DMS153 treated with DMSO at 0.1 percent for 48 hours (cell line): ENCODE measurements at regions not wholly inside any gene's neighbourhood (a gene's known extent, or its start where the extent isn't known, plus 50 kb on each side); places are given as distances from the start of the nearest gene placed in this dataset.

Source experiments
- DNase-seq: peaks from one replicate; lab custom pipeline; 2025; ENCODE audit not compliant: unreplicated experiment; lab: John Stamatoyannopoulos, UW

DNA sequence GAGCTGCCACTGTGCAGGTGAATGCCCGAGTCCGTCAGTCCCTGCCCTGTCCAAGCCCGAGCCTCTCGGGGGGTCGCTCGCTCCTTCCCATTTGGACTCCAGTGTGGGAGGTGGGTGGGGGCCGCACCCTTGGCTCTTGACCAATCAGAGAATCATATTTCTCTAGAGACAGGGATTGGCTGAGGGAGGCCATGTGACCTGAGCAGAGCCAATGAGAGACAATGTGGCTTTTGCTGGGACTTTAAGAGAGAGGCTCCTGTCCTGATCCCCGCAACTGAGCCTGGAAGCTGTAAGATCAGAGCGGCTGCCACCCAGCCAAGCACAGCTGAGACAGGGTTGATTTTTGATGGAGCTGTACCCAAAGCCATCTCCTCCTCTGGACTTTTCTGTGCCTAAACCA is 199.3 kb downstream of the TFAP2C start:
- DNase-seq = no peak

DNA sequence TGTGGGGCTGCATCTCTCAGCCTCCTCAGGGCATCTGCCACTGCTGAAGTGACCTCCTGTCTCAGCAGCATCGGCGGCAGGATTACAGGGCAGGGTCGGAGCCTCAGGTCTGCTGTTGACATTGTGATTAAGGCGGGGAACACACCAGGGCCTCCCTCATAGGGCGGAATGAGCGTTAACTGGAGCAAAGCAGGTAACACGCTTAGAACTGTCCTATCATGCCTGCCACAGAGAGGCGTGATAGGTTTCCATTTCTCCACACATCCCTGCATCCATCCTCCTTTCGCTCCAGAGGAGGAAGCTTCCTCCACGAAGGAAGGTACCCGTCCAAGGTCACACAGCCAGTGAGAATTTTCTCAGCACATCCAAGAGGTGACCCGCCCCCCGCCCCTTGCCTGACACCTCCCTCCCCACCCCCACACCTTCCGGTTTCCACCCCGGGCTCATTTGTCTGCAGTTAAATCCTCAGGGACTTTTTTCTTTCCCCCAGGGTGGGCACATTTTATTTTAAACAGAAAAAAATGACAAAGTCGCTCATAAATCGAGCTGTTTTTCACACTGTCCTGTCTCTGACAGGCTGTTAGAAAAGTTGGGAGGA is 200.8 kb downstream of the TFAP2C start:
- DNase-seq = no peak

DNA sequence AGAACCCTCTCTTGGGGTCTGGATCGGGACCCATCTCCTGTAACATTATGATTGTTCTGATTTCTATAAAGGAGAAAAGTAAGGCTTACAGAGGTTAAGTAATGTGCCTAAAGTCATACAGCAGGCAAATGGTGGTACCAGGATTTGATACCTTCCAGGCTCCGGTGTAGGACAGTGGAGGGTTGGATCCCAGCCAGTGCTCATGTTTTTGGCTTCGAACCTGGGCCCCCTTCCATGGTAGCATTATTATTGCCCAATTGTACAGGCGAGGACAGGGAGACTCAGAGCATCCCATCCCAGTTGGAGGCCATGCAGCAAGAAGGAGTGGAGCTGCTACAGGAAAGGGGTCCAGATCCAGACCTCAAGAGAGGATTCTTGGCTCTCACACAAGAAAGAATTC is 202.7 kb downstream of the TFAP2C start:
- DNase-seq = no peak

DNA sequence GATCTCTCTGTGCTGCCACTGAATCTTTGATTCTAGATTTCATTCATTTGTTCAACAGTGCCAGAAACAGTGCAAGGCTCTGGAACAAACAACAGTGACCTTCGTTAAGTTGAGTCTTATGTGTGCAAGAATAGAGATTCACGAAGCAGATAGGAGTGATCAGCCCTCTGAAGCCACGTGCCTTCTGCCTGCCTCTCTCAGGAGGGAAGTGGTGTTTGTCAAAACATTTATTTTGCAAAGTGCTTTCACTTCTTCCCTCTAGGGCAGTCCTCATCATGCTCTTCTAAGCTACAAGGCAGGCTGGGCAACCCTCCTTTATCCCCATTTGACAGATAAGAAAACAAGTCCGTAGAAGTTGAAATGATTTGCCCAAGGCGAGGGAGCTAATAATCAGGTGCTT is 204.3 kb downstream of the TFAP2C start:
- DNase-seq = no peak

DNA sequence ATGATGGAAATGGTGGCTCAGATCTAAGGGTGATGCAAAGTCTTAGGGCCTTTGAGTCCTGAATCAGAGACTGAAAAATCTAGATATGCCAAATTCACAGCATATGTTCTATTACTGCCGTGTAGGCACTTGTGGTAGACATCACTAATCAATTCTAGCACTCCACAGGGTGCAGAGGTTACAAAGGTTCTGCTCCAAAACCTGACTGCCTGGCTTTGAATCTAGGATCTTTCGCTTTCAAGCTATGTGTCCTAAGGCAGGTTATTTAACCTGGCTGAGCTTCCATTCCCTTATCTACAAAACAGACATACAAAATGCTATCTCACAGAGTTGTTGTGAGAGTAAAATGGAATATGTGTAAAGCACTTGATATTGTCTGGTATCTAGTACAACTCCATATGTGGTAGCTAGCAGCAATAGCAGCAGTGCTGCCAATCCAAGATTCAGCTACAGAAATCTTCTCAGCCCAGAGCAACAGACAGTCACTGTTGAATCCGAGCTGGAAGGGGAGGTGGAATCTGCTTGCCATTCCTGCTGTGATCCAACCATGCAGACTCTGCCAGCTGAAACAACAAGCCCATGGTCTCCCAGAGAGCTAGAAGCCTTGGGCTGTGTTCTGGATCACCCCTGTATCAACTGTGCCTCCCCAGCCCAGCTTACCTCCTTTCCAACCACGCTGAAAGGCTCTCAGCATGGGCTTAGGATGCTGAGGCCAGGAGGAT is 206.9 kb downstream of the TFAP2C start:
- DNase-seq = no peak

DNA sequence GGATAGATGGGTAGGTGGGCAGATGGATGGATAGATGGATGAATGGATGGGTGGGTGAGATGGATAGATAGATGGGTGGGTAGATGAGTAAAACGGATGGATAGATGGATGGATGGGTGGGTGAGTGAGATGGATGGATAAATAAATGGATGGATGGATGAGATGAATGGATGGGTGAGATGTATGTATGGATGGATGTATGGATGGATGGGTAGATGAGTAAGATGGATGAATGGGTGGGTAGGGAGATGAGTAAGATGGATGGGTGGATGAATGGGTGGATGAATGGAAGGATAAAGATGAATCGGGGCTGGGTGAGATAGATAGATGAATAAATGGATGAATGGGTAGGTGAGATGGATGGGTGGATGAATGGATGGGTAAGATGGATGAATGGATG is 210.1 kb downstream of the TFAP2C start:
- no peak for DNase-seq

DNA sequence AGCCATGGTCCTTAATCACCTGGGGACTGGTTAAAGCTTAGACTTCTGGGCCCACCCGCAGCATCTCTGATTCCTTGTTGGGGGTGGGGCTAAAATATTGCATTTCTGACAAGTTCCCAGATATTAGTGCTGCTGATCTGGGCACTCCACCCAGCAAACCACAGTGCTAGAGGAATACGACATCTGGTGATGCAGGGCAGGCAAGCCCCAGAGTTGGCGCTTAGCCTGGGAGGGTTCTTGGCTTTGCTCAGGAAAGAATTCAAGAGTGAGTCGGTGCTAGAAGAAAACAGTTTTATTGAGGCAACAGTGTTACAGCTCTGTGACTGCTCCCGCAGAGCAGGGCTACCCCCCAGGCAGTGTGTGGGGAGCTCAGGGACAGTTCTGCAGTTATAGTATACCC is 210.7 kb downstream of the TFAP2C start:
- no peak for DNase-seq

DNA sequence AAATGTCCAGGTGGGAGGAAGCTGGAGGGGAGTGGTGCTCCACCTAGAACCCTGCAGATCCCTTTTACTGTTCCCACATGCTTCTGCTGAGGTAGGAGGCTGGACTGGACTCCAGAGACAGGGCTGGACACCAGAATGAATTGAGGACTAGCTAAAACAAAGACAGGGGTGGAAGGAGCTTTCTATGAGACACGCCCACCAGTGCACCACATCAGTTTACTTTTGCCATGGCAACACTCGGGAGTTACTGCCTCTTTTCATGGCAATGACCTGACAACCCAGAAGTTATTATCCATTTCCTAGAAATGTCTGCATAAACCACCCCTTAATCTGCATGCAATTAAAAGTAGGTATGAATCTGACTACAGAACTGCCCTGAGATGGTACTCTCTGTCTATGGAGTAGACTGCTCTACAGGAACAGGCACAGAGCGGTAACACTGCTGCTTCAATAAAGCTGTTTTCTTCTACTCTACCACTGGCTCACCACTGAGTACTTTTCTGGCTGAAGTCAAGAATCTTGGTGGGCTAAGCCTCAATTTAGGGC is 211.7 kb downstream of the TFAP2C start:
- DNase-seq = no peak

DNA sequence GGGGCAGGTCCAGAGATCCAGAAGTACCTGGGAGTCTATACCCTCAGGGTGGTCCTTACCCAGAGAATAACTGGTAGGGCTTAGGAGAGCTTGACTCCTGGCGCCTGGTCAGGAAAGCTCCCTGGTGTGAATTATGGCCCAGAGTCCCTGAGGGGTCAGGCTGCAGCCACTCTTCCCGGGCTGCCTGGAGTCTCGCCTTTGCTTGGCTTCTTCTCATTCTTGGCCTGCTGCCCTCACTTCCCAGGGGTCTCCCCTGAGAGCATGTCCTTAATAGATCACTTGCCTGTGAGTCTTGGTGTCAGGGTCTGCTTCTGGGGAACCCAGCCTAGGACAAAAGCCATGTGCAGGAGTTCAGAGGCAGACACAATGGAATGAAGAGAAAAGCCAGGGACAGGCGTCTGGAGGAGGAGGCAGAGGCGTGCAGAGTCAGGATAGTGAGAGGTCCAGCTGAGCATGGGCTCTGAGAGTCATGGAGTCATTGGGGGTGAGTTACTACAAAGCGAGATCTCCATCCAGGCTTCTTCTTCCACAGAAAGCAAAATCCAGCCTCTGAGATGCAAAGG is 212.3 kb downstream of the TFAP2C start:
- no peak for DNase-seq

DNA sequence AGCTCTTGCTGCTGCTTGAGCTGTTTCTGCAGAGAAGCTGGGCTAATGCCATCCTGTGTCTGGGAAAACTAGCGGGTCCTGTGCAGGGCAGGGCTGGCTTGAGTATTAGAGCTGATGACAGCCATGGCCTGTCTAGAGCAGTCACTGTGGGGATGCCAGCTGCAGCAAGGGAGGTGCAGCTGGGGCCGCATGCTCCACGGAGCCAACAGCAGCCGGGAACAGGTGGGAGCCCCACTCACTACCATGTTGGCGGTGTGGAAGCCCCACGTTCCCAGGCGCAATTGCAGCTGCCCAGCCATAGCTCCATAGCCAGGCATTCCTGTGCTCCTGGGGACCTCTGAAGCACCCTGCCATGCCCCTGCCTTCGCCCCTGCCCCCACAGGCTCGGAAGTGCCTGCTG is 212.9 kb downstream of the TFAP2C start:
- DNase-seq = no peak

DNA sequence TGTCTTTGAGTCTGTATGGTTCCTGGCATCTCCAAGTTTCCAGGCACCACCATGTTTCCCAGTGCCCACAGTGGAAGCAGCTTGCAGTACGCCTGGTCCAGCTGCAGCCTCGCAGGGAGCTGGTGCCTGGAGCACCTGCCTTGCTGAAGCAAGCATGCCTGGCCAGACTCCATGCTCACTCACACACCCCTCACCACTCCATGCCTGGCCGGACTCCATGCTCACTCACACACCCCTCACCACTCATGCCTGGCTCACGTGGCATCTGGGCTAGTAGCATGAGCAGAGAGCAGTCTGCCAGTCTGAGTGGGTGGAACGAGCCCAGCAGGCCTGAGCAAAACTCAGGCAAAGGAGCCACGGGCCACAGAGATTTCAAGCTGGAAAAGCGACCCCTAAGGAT is 214.3 kb downstream of the TFAP2C start:
- no peak for DNase-seq

DNA sequence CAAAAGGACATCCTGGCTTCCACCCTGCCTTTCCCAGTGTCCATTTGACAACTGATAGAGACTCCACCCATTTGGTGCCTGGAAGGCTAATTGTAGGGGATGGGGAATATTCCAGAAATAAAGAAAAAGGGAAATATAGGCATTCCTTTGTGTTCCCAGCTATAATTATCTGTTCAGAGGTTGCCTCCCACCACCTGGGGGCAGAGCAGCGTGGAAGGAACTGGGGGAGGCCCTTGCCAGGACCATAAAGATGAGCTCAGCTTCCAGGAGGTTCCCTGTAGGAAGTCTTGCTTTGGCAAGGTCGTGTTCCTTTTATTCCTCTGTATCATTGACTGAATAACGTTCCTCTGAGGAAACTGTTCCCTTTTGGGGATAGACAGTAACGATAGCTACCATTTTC is 214.7 kb downstream of the TFAP2C start:
- no peak for DNase-seq

DNA sequence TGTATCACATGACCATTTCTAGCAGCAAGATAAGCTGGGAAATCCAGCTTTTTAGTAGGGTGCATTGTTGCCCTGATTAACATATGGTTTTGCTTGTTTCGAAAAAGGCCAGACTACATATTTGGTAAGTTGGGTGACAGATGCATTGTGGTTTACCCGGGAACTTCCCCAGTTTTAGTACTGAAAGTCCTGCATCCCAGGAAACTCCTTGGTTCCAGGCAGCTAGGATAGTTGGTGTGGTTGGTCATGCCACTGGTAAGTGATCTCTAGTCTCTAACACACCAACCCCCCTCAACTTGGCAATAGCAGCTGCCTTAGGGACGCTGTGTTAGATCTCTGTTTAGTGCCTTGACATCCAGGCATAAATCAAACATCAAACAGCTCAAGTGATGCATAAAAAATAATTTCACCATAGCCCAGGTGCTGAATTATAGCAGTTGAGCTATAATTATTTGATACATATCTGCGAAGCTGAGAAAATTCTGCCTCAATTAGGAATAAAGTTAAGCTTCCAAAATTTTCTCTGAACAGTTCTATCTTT is 216.5 kb downstream of the TFAP2C start:
- no peak for DNase-seq

DNA sequence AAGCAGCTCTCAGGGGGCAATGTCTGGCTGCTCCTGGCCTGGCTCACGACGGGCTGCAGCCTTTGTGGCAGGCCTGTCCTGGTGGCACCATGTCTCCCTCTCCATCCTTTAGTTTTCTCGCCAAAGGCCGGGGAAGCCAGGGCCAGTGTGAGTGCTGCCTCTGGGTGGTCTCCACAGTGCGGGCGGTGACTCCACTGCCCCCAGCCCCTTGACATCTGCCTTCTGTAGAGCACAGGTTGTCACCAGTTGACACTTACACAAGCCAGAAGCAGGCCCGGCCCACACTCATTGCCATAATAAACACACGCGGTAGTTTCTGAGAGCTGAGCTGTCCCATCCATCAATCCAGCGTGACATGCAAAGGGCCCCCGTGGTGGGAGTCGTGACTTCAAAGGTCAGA is 219.5 kb downstream of the TFAP2C start:
- no peak for DNase-seq

DNA sequence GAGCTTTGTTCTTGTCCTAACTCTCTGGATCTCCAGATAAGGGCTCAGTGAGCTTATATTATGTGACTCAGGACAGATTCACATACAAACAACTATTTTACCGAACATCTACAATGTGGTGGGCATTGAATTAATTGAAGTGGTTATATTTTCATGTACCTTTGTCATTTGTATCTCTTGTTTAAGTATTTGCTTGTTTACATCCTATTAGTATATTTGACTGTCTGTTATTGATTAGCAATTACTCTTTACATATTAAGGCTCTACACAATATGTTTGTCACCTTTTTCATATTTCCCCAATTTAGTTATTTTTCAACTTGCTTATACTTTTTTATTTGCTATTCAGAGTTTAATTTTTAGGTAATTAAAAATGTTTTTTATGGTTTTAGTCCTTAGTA is 222.4 kb downstream of the TFAP2C start:
- DNase-seq = no peak

DNA sequence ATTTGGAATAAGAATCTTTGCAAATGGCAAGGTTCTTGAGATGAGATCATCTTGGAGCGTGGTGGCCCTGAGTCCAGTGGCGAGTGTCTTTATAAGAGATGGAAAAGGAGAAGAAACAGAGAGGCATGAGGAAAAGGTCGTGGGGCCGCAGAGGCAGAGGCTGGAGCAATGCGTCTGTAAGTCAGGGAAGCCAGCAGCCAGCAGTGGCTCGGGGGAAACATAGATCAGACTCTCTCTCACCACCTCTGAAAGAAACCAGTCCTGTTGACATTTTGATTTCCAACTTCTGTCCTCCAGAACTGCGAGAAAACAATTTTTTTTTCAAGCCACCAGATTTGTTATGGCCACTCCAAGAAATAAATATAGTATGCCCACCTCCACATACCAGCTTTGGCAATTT is 226.6 kb downstream of the TFAP2C start:
- no peak for DNase-seq

DNA sequence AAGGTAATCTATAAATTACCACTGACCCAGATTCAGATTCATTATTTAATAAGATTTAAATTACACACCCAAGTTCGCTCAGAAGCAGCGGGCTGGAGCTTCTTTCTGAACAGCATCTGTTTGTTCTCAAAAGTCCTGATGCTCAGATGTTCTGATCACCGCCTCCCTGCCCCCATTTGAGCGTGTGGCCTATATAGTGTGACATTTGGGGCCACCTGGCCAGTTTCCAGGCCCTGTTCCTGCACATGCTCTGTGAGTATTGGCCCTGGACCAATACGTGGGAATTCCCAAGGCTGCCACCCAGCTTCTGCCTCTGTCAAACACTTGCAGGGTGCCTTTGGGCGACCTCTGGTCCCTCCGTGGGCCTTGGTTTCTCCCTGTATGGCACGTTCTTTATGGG is 228.8 kb downstream of the TFAP2C start:
- DNase-seq = no peak

DNA sequence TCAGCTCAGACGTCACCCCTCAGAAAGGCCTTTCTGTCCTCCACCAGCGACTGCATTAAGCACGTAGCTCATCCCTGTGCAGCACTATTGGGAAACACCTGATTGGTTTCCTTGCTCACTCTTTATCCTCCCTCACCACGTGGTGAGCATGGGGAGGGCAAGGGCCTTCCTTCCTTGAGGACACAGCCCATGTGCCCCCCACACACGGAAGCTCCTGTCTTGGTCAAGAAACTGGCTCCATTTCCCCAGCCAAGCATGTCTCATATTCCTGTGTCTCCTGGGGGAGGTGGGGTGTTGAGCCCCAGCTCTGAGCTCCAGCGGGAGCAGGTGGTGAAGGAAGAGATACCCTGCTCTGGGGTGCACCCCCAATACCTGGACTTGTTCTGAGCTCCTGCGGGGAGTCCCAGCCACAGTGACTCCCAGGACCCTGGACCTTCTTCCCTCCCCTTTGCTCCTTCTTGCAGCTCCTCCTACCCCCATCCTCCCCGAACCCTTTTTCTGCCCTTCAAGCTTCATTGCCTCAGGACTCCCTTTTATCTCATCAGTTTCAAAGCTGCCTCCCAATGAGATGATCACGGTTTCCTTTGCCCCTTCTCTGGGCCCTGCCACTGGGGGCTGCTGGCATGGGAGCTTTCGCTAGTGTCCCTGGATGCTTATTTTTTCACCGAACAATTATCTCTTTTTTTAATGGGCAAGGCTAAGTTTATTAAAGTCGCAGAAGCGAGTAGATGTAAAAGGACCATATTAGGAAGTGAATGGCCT is 230.1 kb downstream of the TFAP2C start:
- DNase-seq = no peak

DNA sequence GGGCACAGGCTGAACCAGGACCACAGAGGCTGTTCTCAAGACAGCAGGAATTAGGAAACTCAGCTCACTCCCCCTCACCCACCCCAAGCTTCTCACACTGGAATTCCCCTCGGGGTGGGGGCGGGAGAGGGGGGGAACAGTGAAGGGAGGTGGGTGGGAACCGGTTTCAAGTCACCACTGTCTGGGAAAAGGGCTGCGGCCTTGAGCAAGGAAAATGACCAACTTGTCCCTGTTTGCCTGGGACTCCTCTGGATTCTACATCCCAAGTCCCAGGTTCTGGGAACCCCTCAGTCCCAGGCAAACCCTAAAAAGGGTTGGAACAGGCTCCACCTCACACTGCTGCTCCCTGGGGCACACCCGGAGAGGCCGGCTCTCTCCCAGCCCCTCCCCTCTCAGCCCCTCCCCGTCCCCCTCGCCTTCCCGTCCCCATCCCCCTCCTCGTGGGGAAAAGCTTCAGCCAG is 230.7 kb downstream of the TFAP2C start:
- no peak for DNase-seq

DNA sequence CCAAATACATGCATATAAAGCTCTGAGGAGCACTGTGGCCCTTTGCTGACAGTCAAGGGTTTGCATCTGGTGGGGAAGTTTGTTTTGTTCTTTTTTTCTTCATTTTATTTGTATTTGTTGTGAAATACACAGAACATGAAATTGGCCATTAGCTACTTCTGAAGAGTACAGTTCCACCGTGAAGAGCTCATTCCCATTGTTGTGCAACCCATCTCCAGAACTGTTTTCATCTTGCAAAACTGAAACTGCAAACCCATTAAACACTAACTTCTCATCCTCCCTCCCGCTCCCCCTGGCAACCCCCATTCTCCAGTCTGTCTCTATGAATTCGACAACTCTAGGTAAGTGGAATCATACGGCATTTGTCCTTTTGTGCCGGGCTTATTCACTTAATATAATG is 231.3 kb downstream of the TFAP2C start:
- DNase-seq = no peak

DNA sequence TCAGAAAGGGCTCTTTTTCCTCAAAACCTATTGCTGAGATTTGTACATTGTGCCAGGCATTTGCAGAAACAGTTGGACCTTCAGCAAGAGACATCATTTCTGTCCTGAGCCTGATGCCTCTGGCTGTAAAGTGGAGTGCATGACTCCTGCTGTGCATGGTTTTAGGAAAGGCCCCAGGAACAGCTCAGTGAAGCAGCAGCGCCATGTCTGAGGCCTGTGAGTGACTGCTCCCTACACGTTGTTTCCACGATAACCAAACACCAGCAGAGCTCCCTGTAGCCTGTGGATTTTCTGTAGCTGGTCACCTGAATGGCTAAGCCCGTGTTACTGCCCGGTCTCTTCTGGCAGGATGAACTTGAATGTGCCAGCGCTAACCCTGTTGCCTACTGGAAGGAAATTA is 232.5 kb downstream of the TFAP2C start:
- DNase-seq = no peak
